Lower lobe of right lung (tissue), 2 donors: ENCODE measurements at regions not wholly inside any gene's neighbourhood (a gene's known extent, or its start where the extent isn't known, plus 50 kb on each side); places are given as distances from the start of the nearest gene placed in this dataset.

Source experiments
- ATAC-seq, 2 donors: fragments of 200-7000 bp; cut with Tn5 transposase; one replicate each; pipeline ENCODE4 v1.9.1; 2020 to 2022; ENCODE audit warnings: mild to moderate bottlenecking in 2 of 2, moderate library complexity in 2 of 2
- DNase-seq: peaks from one replicate; pipeline ENCODE4 v3.0.0-alpha.2; 2020
- H3K27ac ChIP-seq: fragments of 200-600 bp; one replicate; pipeline ENCODE4 v1.8.0; 2022
- H3K27me3 ChIP-seq: fragments of 200-600 bp; one replicate; pipeline ENCODE4 v1.8.0; 2022; ENCODE audit warnings: low read depth
- H3K36me3 ChIP-seq: fragments of 200-600 bp; one replicate; pipeline ENCODE4 v1.8.0; 2022; ENCODE audit warnings: mild to moderate bottlenecking
- H3K4me1 ChIP-seq: fragments of 200-600 bp; one replicate; pipeline ENCODE4 v1.8.0; 2022
- H3K4me3 ChIP-seq: fragments of 200-600 bp; one replicate; pipeline ENCODE4 v1.8.0; 2022; ENCODE audit warnings: mild to moderate bottlenecking
- H3K9me3 ChIP-seq: fragments of 200-600 bp; one replicate; pipeline ENCODE4 v1.8.0; 2022
- CTCF ChIP-seq: fragments of 200-600 bp; IDR thresholded peaks from one replicate; pipeline ENCODE4 v1.8.0; 2022; ENCODE audit warnings: antibody characterized with exemption, mild to moderate bottlenecking
- intact Hi-C: fragments of 100-400 bp; cut with DNase I; formaldehyde crosslinking; loops from one replicate; pipeline ENCODE4 v1.11.0; 2022
- donor health status: DM: no; HTN: yes; CAD: no; lungs with severe emphysema.

DNA sequence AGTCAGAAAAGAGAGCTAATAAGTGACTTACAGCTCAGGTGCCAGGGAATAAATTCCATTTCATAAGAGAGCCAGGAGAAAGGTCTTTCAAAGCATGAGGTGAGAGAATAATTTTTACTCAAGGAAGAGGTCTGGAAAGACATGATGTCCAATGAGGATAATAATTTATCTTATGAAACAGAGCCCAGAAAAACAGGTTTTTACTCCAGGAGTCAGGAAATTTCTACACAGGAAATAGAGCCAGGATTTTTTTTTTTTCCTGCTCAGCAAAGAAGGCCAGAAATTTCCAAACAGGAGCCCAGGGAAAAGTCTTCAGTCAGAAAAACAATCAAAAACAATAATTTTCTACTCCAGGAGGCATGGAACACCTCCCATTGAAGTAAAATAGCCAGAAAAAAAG lies 1185.7 kb upstream of the TSPY4 start:
- no peak for TF ChIP-seq CTCF
- H3K9me3 ChIP-seq = no peaks in the 10 kb centered on the region
- DNase-seq = no peak
- intact Hi-C loops = no loop called here
- H3K36me3 ChIP-seq = no peaks in the 10 kb centered on the region
- H3K27me3 ChIP-seq = no peaks in the 10 kb centered on the region
- ATAC-seq = no peak
- H3K4me1 ChIP-seq = no peaks in the 10 kb centered on the region
- no peak overlapping the region for H3K27ac ChIP-seq
- H3K4me3 ChIP-seq = no peak overlapping the region

DNA sequence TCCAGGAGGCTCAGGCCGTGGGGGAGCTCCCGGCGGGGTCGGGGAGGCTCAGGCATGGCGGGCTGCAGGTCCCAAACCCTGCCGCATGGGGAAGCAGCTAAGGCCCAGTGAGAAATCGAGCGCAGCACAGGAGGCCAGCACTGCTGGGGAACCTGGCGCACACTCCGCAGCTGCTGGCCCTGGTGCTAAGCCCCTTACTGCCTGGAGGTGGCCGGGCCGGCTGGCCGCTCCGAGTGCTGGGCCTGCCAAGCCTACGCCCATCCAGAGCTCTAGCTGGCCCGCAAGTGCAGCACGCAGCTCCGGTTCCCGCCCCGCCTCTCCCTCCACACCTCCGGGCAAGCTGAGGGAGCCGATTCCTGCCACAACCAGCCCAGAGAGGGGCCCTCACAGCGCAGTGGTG lies 1208.7 kb upstream of the TSPY4 start:
- H3K4me1 ChIP-seq = no peaks in the 10 kb centered on the region
- H3K36me3 ChIP-seq = no peaks in the 10 kb centered on the region
- intact Hi-C loops = no loop called here
- H3K9me3 ChIP-seq = no peaks in the 10 kb centered on the region
- no peak for ATAC-seq
- DNase-seq = no peak
- no peak overlapping the region for H3K4me3 ChIP-seq
- no peaks in the 10 kb centered on the region for H3K27me3 ChIP-seq
- no peak overlapping the region for H3K27ac ChIP-seq
- TF ChIP-seq CTCF = no peak

DNA sequence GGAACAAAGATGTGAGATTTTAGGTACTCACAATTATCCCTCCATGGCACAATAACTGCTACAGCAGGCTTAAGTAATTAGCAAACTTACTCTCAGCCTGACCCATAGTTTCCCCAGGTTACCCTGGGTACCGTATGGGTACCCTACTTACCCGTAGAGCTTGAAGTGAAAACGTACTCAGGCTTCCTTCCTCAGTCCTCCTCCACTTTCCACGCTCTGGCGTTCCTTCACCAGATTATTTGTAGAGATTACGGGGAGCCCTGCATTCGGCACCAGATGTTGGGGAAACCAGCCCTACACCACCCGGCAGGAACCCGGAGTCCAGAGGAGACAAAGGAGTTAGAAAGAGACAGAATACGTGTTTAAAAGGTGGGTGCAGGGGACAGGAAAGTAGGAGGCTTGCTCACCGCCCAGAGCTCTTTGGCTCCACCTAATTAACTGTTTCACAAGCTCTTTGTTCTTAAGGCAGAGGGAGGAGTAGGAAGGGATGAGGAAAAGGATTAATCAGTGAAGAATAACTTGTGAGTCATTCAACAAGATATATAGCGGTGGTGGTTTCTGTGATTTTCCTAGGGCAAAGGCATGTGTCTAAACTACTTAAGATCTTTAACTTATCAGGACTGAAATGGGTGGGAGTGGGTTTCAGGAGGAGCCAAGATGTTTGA lies 1211.2 kb upstream of the TSPY4 start:
- no peak for TF ChIP-seq CTCF
- Histone ChIP-seq H3K4me1 (no peaks in the 10 kb centered on the region), H3K36me3 (no peaks in the 10 kb centered on the region), H3K27me3 (no peaks in the 10 kb centered on the region), H3K27ac (no peak overlapping the region), H3K4me3 (no peak overlapping the region), H3K9me3 (no peaks in the 10 kb centered on the region)
- ATAC-seq (no peak), DNase-seq (no peak)
- intact Hi-C loops = no loop called here

GRCh38 chrY:8121825-8122224 lies 1210.3 kb upstream of the AMELY start:
- no peaks in the 10 kb centered on the region for H3K4me1 ChIP-seq
- intact Hi-C loops = no loop called here
- no peak for ATAC-seq

GRCh38 chrY:8094429-8094828 lies 1182.9 kb upstream of the AMELY start:
- DNase-seq (no peak), ATAC-seq (no peak)
- Histone ChIP-seq H3K36me3 (no peaks in the 10 kb centered on the region), H3K4me1 (no peaks in the 10 kb centered on the region), H3K27ac (no peak overlapping the region), H3K4me3 (no peak overlapping the region), H3K9me3 (no peaks in the 10 kb centered on the region), H3K27me3 (no peaks in the 10 kb centered on the region)
- TF ChIP-seq CTCF = no peak
- intact Hi-C loops = no loop called here

More at GRCh38 chrY:8121825-8122224, 1210.3 kb upstream of the AMELY start:
- Histone ChIP-seq H3K27me3 (no peaks in the 10 kb centered on the region), H3K4me3 (no peak overlapping the region), H3K9me3 (no peaks in the 10 kb centered on the region), H3K27ac (no peak overlapping the region), H3K36me3 (no peaks in the 10 kb centered on the region)
- no peak for TF ChIP-seq CTCF
- DNase-seq = no peak
